GM18951 (cell line): ENCODE measurements at regions not wholly inside any gene's neighbourhood (a gene's known extent, or its start where the extent isn't known, plus 50 kb on each side); places are given as distances from the start of the nearest gene placed in this dataset.
"Not testable (repeated sequence)": the region's sequence is repeated elsewhere in the genome, so short reads cannot be mapped to it uniquely, and the experiment has no call there.

Experiments used
- POLR2A ChIP-seq: IDR thresholded peaks from 4 replicates; pipeline ENCODE4 v1.6.1; 2011; ENCODE audit warnings: mild to moderate bottlenecking; ENCODE audit not compliant: insufficient read length, insufficient read depth; ENCODE audit errors: extremely low read depth
- in situ Hi-C: fragments of 300-500 bp; cut with MboI; formaldehyde crosslinking; loops from one replicate; pipeline ENCODE4 v1.12.0; 2022; ENCODE audit warnings: low sequenced_read_pairs, mixed read lengths, inconsistent platforms; ENCODE audit not compliant: unreplicated experiment

- in situ Hi-C loops: no loop called here
Measured at GRCh38 chr13:84737661-84738060, 855.4 kb upstream of the SLITRK1 start.

GRCh38 chr13:84730376-84730775, 848.1 kb upstream of the SLITRK1 start:
- in situ Hi-C loops: no loop called here
- no peak for TF ChIP-seq POLR2A

More at GRCh38 chr13:84737661-84738060, 855.4 kb upstream of the SLITRK1 start:
- TF ChIP-seq POLR2A: no peak

GRCh38 chr13:84705982-84706710, 823.9 kb upstream of the SLITRK1 start:
- in situ Hi-C loops: no loop called here
- TF ChIP-seq POLR2A: no peak

GRCh38 chr13:84702174-84702573, 819.9 kb upstream of the SLITRK1 start:
- in situ Hi-C loops: no loop called here
- no peak for TF ChIP-seq POLR2A

GRCh38 chr13:84697591-84697990, 815.3 kb upstream of the SLITRK1 start:
- in situ Hi-C loops: not testable (repeated sequence)

- TF ChIP-seq POLR2A: no peak
- in situ Hi-C loops: no loop called here
Measured at GRCh38 chr13:84686973-84687372, 804.7 kb upstream of the SLITRK1 start.

GRCh38 chr13:84686458-84686857, 804.2 kb upstream of the SLITRK1 start:
- in situ Hi-C loops: no loop called here
- TF ChIP-seq POLR2A: no peak

GRCh38 chr13:84684804-84685203, 802.5 kb upstream of the SLITRK1 start:
- TF ChIP-seq POLR2A: no peak
- in situ Hi-C loops: no loop called here

GRCh38 chr13:84684048-84684662, 801.9 kb upstream of the SLITRK1 start:
- in situ Hi-C loops: no loop called here
- TF ChIP-seq POLR2A: no peak

- in situ Hi-C loops: no loop called here
- TF ChIP-seq POLR2A: no peak
Measured at GRCh38 chr13:84683448-84683847, 801.2 kb upstream of the SLITRK1 start.

GRCh38 chr13:84677836-84678235, 795.6 kb upstream of the SLITRK1 start:
- in situ Hi-C loops: no loop called here
- TF ChIP-seq POLR2A: no peak

GRCh38 chr13:84672616-84673015, 790.3 kb upstream of the SLITRK1 start:
- in situ Hi-C loops: no loop called here
- no peak for TF ChIP-seq POLR2A

GRCh38 chr13:84670245-84670644, 788.0 kb upstream of the SLITRK1 start:
- in situ Hi-C loops: no loop called here
- no peak for TF ChIP-seq POLR2A

GRCh38 chr13:84668637-84669036, 786.4 kb upstream of the SLITRK1 start:
- in situ Hi-C loops: no loop called here
- TF ChIP-seq POLR2A: no peak
